Fibroblast of skin of right quadriceps (primary cell): ENCODE measurements at regions not wholly inside any gene's neighbourhood (a gene's known extent, or its start where the extent isn't known, plus 50 kb on each side); places are given as distances from the start of the nearest gene placed in this dataset.
"Not testable (repeated sequence)": the region's sequence is repeated elsewhere in the genome, so short reads cannot be mapped to it uniquely, and the experiment has no call there.

Experiments
- DNase-seq: peaks from one replicate; pipeline ENCODE4 v3.0.0-alpha.2; 2013

DNA sequence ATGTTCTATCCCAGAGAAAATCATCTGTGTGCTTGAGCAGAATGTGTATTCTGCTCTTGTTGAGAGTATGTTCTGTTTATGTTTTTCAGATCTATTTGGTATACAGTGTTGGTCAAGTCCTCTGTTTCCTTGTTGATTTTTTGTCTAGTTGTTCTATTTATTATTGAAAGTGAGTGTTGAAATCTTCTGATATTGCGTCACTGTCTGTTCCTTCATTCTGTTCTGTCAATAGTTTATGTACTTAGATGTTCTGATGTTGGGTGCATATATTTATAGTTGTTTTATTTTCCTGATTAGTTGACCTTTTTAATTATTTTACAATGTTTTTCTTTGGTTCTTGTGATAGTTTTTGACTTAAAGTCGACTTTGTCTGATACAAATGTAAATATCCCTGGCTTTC lies 458.7 kb upstream of the HSF2 start:
- DNase-seq, result no peak

DNA sequence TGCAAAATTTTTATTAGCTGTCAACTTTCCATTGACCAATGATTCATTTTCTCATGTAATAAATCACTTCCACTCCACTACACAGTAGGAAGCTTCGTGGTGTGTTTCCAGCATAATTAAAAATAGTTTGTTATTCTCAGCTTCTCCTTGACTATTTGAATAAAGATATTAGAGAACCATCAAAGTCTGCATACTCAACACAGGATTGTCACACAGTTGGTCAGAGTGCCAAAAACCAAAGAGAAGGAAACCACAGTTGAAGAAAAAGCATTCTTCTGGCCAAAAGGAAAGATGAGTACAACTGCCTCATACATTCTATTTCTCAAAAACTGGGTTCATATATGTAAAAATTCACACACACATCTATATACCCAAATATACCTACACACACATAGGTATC lies 455.1 kb upstream of the HSF2 start:
- DNase-seq, result peak; percentile 75

DNA sequence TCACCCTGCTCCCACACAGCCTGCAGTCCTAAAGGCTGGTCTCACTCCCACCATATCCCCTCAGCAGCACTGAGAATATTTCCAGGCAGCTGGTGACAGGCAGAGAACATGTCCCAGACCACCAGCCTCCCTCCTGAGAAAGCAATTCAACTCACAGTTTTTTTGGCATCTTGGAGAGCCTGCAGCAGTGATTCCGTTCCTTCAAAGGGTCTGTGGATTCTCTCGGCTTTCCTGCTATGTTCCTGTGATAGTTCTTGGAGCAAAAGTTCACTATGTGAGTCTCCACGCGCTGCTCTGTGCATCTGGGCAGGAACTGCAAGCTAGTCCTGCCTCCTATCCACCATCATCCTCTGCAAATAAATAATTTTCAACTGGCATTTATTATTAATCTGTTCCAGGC lies 448.3 kb upstream of the HSF2 start:
- DNase-seq, result no peak

DNA sequence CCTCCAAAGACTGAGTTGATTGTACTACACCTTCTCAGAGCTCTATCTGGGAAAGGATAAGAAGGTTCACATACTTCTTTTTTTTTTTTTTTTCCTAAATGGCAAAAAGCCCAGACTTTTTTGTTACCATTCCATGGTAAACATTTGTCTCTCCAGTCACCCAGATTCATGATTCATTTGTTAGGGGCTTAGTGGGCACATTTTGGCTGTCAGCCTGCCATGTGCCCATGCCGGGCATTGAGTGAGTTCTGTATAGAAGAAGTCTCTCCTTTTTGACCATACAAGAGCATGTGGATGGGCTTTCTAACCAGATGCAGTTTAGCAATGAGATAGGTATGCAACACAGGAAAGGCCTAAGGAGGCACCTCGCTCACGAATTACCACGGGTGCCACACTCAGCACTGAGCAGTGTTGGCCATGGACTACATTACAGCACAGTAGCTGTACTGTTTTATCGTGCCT lies 447.5 kb upstream of the HSF2 start:
- DNase-seq, result peak; percentile 79

DNA sequence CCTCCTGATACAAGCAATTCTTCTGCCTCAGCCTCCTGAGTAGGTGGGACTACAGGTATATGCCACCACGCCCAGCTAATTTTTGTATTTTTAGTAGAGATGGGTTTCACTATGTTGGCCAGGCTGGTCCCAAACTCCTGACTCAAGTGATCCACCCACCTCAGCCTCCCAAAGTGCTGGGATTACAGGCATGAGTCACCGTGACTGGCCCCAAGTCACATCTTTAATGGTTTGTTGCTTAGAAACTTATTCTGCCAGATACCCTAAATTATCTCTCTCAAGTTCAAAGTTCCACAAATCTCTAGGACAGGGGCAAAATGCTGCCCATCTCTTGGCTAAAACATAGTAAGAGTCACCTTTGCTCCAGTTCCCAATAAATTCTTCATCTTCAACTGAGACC lies 444.1 kb upstream of the HSF2 start:
- not testable (repeated sequence) for DNase-seq

DNA sequence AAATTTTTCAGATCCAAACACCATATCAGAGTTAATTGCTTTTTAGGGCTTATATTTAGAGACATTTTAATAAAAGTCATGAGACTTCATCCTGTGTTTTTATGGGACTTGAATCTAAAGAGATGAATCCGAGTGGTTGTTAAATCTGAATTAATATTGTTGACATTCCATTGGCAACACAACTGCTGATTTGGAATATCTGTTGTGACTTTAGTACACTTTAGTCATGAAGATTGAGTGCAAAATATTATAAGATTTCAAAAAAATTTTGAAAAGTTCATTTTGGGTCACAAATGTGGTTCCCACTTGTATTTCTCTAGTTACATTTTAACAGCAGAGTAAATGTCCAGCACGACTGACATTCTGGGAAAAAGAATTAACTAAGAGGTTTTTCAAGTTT lies 442.7 kb upstream of the HSF2 start:
- DNase-seq, result no peak

DNA sequence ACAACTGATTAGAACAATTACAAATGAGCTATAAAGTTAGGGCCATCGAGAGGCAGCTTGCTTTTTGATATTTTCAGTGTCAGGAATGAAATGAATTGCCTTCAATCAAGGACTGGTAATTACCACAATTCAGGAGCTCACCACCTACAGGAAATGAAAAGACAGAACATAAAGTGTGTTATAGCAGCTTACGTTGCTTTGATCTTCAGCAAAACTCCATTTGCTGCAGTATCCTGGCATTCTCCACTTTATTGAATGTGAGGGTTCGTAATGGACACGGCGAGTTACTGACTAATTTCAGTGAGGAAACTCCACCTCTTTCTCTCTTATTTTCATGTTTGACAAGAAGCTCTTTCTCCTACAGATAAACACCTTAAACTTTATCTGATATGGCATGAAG lies 440.0 kb upstream of the HSF2 start:
- no peak for DNase-seq

DNA sequence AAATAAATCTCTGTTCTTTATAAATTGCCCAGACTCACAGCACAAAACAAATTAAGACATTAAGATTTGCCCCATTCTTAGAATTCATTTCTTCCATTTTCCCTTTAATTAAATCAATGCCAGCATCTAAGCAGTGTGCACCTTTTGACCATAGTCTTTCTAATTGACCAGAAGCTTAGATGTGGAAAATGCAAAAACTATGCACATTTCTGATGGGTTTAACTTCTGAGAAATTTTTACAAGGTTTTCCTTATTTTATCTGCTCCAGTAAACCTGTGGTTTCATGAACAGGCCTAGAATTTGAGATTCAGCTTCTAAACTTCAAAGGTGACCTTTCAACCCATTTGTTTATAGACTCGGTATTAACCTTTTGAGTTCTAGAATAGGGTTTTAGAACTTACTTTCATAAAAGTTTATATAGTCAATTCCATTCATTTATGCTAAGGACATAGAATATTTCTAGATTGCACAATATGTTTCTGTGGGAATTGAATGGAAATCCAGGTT lies 437.8 kb upstream of the HSF2 start:
- no peak for DNase-seq

DNA sequence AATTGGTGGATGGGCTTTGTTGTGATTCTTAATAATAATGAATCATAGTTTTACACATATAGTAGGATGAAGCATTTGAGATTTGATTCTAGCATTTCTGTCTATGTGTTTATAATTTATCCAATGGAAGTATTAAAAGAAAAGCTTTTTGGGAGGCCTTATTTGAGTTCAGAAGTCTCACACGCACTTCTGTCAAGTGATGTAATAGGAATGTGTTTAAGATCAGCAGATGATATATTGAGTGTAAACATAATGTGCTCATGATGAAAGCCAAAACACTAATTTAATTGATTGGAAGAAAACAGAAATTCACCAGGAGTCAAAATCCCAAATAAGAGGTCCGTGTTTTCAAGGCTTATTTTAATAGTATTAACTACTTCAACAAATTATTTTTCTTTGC lies 435.6 kb upstream of the HSF2 start:
- DNase-seq, result no peak

DNA sequence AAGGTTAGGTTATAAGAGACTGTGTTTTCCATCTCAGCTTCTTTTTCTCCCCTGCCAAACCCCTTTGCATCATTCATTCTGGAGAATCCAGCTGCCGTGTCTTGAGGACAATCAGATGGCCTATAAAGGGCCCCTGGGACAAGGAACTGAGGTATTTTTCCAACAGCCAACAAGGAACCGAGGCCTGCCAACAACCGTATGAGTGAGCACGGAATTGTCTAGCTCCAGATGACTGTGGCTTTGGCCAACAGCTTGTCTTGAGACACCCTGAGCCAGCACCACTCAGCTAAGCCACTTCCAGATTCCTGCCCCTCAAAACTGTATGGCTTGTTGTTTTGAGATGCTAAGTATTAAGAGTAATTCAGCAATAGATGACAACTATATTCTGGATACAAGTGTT lies 433.7 kb upstream of the HSF2 start:
- no peak for DNase-seq

DNA sequence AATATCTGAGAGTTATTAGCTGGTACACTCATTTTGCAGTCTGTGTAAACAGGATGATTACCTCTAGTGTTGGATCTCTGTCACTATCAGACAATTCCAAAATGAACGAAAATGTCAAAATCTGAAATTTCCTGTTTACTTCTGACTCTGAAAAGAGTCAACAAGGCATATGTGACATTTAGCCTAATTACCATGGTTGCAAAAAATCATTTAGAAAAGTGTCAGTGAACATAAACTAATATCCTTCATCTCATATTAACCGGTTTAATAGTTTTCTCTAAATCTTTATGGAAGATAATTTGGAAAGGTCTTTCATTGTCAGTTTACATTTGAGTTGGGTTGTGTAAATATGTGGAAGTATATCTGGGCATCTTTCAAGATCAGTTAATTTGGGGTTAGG lies 431.8 kb upstream of the HSF2 start:
- no peak for DNase-seq

DNA sequence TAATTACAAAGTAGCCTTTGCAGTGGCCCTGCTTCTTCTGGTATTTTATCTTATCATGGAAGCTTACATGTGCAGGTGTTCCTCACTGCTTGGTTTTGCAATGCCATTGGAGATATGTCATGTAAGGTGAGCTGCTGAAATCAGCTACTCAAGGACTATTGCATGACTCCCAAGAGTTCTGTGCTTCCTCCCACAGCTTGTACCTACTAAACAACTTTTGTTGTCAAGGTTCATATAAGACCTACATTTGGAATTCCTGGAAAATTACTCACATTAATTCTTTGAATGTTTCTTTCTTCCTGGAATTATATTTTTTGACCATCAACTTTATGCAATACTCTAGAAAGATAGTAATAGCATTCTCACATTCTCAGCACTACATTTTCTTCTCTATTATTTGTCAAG lies 427.5 kb upstream of the HSF2 start:
- peak; percentile 42 for DNase-seq

DNA sequence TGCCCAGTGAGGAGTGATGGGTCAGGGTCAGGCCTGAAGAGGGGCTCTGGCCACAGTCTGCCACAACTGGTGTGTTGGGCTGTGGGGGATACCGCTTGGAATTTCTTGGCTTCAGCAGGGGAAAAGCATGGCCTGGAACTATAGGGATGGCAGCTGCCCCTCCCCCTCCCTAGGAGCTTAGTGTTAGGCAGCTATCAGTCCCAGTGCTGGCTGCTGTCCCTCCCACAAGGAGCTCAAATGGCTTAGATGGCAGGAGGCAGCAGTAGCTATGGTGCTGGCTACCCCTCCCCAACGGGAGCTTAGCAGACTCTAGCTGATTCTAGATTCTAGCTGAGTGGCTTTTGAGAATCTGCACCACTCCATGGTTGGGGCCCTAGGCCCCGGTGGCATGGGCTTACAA lies 414.5 kb upstream of the HSF2 start:
- DNase-seq, result no peak

DNA sequence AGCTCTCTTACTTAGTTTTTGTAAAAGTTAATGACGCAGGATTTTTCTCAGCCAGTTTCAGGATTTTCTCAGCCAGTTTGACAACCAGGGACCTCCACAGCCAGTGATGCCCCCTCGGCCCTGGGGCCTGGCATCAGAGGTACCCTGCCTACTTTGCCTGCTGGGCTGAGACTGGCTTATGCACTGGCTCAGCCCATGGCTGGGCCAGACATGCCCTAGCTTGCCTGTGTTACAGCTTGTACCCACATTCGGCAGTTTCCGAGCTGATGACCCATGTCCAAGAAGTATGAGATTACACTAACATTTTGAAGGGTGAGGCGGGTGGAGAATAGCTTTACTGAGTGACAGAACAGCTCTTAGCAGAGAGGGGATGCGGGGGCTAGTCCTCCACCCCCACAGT lies 406.1 kb upstream of the HSF2 start:
- no peak for DNase-seq

DNA sequence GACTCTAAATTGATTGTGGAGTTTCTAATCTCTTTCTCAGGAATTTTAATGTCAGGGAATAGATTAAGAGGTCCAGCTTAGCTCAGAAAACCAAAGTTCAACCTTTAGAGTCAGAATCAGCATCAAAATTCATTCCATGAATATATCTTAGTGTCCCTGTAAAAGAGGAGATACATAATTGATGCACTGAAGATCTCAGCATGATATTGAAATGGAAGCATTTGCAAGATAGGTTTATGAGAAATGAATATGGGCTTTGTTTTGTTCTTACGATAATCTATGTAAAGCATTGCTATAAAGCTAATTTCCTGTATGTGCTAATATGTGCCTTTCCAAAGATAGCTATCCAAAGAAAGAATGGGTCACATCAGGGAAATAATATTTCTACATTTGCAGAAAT lies 404.5 kb upstream of the HSF2 start:
- no peak for DNase-seq

DNA sequence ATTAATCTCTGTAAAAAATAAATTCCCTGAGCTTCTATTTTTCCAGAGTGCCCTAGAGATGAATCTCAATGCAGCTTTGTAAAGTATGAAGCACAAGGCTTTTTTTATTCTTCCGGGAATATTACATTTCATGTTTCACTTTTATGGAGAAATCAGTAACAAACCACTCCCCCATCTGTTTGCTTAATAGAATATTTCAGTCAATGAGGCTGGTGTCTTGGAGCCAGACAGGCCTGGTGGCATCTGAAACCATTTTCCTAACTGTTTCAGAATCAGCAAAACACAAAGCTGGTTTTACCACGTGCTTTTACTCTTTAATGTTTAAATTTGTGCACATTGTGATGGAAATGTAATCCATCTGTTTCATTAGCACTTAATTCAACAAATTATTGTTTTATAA lies 400.8 kb upstream of the HSF2 start:
- DNase-seq, result no peak

DNA sequence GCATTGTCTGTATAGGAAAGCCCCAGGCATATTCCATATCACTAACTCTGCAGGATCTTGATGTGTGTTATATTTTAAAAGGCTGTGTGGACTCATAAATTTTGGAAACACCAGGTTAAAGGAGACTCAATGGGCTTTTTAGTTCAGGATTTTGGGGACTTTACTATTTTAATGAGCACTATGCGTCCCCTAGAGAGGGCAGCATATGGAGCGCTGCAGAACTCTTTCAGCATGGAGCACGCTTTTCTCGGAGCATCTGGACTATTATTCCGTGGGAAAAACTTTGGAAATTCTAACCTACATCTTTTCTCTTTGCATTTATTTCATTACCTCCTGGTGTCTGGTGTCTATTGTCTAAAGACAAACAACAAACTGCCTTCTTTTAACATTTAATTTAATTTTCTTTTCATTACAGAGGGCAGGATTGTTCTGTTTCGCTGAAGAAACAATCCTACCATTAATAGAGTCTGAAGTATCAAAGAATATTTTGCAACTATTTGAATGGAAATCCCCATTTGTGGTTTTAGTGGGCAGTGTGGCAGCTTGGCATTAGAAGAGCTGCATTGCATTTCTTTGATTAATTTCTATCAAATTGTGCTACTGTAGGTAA lies 399.9 kb upstream of the HSF2 start:
- DNase-seq, result no peak

DNA sequence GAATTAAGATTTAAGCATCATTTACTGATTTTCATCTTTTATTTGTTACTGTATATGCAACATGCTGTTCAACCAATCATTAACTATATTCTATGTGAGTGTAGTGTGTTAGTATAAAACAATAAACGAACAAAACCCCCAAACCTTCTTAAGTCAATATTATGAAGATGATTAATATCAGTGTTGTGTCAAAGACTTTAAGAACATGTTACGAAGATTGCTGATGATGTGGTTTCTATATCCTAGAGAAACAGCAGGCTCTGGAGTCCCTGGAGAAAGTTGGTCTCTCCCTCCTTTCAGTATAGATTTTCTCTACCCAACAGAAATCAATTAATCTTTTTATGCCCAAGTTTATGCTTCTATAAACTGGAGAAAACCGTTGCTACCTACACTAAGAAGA lies 393.8 kb upstream of the HSF2 start:
- DNase-seq, result no peak

DNA sequence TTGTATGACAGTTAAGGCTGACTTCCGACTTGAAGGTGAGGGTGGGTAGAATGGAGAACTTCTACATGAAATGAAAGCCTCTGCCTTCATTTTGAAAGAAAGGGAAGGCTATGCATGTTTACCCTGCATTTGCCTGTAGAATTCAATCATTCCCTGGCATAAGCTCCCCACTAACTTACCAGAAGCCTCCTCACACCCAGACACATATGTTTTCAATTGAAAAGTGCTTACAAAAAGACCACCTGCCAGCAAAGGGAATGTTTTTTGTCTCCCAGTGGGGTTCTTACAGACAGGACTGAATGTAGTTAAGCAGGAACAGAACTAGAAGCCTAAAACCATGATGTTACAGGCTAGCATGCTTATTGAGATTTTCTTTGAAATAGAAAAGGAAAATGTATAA lies 392.1 kb upstream of the HSF2 start:
- peak; percentile 72 for DNase-seq

DNA sequence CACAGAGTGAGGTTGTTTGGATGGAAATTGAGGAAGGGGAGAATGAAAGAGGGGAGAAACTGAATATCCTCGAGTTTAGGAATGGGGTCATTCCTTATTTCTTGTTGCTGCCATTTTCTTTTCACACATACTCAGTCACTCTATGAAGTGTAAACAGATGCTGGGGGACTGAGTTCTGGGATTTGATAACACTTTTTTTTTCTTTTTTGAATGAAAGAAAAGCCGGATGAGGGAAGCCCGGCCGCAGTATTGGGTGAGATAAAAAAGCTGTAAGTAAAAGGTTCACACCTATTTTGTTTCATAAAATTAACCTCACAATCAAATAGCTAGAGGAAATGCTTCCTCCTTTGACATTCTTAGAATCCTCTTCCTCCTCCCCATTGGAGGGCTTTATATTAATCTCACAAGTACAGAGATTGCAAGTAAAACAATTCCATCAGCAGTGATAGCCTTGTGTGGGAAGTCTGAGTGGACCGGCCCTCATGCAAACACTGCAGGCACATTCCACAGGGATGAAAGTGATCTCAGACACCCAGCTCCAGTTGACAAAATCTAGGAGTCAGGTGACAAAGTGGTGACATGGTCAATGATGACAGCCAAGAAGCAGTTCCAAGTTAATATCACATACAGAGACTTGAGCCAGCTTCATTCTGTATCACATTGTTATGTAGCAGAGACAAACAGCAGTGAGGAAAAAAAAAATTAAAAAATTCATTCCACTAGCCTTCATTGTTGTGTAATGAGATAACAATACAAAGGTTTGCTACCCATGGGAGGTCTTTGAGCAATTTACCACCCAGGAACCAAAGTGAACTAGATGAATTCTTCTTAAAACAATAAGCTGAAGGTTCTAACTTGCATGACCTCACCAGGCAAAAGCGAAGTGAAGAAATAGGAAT lies 391.1 kb upstream of the HSF2 start:
- peak; percentile 50 for DNase-seq

DNA sequence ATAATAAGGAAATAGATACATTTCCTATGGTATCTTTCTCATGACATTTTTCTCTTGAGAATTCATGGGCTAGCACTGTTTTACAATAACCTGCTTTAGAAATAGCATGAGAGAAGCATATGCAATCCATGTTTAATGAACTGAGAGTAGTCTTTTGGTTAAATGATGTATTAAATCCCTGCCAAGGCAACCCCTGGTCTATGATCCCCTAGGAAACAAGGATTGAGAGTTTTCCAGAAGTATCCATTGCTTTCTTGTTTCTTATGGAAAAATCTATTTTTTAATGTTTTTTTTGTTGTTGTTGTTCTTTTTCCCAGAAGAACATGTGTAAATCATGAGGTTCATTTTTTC lies 390.5 kb upstream of the HSF2 start:
- no peak for DNase-seq

DNA sequence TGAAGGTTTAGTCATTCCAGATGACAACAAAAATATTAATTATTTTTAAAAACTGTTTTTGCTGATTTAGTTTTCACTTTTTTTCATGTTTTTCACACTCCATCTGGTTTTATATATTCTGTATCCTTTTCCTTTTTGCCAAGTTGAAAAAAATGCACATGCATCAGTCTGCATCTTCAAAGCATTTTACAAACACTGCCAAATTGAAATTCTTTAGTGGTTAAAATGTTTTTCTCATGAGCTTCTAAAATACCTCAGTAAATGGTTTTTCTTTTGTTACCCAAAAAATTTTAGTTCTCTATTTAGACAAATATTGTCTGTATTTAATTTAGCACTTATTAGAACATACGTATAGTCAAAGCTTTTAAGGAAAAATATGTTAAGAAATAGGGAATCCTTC lies 386.9 kb upstream of the HSF2 start:
- peak; percentile 65 for DNase-seq

DNA sequence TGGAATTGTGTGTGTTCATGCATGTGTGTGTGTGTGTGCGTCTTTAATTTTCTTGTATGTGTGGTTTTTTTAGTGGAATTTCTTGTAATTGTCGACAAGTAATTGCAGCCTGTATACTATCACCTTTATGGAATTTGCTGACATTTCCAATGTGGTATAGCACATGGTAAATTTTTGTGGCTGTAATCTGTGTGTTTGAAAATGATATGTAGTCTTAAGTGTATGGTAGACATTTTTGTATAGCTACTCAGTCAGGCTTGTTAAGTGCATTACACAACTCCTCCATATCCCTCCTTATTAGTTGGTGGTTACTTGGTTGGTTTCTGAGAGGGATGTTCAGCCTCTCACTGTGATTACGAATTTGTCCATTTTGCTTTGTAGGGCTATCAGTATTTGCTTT lies 384.5 kb upstream of the HSF2 start:
- peak; percentile 92 for DNase-seq

DNA sequence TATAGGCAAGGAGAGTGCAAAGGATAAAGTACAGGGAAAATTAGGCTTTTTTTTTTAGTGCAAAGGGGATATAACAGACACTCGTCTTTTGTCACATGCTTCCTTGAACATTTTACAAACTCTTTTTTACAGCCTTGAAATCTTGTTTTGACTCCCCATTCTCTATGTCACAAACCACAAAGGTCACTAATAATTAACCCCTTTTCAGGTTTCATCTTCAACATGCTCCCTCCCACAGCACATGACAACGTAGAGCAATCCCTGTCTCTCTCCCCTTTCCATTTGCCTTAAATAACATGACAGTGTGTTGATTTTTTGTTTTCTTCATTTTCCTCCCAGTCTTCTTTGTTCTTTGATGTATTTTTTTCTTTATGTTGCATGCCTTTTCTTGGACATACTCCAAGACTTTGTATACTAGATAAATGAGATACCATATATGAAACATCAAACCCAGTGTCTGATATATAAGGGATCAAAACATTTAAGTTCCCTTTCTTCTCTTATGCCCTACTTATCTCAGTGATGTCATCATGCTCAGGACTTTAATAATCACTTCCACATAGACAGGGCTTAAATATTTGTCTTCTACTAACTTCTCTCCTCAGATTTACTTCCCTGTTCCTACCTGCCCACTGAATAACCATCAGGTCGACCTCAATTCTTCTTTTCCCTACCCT lies 378.7 kb upstream of the HSF2 start:
- DNase-seq, result no peak
